HL-60 (cell line): ENCODE measurements at regions not wholly inside any gene's neighbourhood (a gene's known extent, or its start where the extent isn't known, plus 50 kb on each side); places are given as distances from the start of the nearest gene placed in this dataset.

Experiments
- DNase-seq, 2 experiments: peaks; one replicate each; pipeline ENCODE4 v3.0.0-alpha.2; 2010 to 2020; ENCODE audit warnings: low read depth in 1 of 2, low spot score in 1 of 2
- H3K27ac ChIP-seq: fragments of 250-450 bp; sonication (Bioruptor Pico); replicated peaks from 2 replicates; pipeline ENCODE4 v1.5.1; 2020; ENCODE audit warnings: mild to moderate bottlenecking, moderate library complexity
- H3K27me3 ChIP-seq: fragments of 250-450 bp; sonication (Bioruptor Pico); 2 replicates; pipeline ENCODE4 v1.5.1; 2021; ENCODE audit warnings: mild to moderate bottlenecking, moderate library complexity; ENCODE audit not compliant: insufficient read depth, poor library complexity, severe bottlenecking
- H3K4me3 ChIP-seq: replicated peaks from 2 replicates; pipeline ENCODE4 v1.5.1; 2011; ENCODE audit warnings: mild to moderate bottlenecking, control low read depth, low read length; ENCODE audit not compliant: insufficient read depth
- GABPA ChIP-seq: IDR thresholded peaks from 2 replicates; pipeline ENCODE4 v1.6.1; 2012; ENCODE audit warnings: low read depth
- POLR2AphosphoS5 ChIP-seq: IDR thresholded peaks from 2 replicates; pipeline ENCODE4 v1.6.1; 2012; ENCODE audit warnings: low read depth
- SPI1 ChIP-seq: IDR thresholded peaks from 2 replicates; pipeline ENCODE4 v1.6.1; 2012; ENCODE audit warnings: low read depth, mild to moderate bottlenecking, borderline replicate concordance
- TF ChIP-seq, protein P1 (sequence below): IDR thresholded peaks from 2 replicates; pipeline ENCODE4 v1.6.1; 2012; ENCODE audit warnings: low read depth; ENCODE audit not compliant: insufficient replicate concordance
- TF ChIP-seq, protein P2 (sequence below): IDR thresholded peaks from one replicate; pipeline ENCODE4 v1.5.1; 2011; ENCODE audit warnings: low read length, control low read depth, inconsistent platforms; ENCODE audit not compliant: insufficient read depth

DNA sequence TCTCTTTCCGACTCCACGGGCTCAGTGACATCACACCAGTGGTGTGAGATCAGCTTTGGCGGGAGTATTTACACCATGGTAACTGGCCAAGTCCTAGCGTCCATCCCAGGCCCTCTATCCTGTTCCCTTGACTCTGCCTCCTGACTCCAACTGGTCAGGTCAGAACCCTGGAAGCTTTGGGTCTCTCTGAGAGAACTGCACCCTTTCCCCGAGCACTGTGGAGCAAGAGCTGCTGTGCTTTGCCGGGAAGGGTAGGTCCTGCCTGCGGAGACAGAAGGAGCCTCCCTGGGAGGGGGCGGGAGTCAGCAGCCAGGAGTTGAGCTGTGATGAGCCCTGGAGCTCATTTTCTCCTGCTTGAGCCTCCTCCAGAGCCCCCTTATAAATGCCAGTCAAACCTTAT lies 212.1 kb upstream of the TNRC6C start:
- no peak overlapping the region for H3K27ac ChIP-seq
- DNase-seq = no peak
- TF ChIP-seq GABPA (no peak), POLR2AphosphoS5 (no peak), SPI1 (no peak)
- TF ChIP-seq, protein P1, sequence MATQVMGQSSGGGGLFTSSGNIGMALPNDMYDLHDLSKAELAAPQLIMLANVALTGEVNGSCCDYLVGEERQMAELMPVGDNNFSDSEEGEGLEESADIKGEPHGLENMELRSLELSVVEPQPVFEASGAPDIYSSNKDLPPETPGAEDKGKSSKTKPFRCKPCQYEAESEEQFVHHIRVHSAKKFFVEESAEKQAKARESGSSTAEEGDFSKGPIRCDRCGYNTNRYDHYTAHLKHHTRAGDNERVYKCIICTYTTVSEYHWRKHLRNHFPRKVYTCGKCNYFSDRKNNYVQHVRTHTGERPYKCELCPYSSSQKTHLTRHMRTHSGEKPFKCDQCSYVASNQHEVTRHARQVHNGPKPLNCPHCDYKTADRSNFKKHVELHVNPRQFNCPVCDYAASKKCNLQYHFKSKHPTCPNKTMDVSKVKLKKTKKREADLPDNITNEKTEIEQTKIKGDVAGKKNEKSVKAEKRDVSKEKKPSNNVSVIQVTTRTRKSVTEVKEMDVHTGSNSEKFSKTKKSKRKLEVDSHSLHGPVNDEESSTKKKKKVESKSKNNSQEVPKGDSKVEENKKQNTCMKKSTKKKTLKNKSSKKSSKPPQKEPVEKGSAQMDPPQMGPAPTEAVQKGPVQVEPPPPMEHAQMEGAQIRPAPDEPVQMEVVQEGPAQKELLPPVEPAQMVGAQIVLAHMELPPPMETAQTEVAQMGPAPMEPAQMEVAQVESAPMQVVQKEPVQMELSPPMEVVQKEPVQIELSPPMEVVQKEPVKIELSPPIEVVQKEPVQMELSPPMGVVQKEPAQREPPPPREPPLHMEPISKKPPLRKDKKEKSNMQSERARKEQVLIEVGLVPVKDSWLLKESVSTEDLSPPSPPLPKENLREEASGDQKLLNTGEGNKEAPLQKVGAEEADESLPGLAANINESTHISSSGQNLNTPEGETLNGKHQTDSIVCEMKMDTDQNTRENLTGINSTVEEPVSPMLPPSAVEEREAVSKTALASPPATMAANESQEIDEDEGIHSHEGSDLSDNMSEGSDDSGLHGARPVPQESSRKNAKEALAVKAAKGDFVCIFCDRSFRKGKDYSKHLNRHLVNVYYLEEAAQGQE = no peak
- TF ChIP-seq, protein P2, sequence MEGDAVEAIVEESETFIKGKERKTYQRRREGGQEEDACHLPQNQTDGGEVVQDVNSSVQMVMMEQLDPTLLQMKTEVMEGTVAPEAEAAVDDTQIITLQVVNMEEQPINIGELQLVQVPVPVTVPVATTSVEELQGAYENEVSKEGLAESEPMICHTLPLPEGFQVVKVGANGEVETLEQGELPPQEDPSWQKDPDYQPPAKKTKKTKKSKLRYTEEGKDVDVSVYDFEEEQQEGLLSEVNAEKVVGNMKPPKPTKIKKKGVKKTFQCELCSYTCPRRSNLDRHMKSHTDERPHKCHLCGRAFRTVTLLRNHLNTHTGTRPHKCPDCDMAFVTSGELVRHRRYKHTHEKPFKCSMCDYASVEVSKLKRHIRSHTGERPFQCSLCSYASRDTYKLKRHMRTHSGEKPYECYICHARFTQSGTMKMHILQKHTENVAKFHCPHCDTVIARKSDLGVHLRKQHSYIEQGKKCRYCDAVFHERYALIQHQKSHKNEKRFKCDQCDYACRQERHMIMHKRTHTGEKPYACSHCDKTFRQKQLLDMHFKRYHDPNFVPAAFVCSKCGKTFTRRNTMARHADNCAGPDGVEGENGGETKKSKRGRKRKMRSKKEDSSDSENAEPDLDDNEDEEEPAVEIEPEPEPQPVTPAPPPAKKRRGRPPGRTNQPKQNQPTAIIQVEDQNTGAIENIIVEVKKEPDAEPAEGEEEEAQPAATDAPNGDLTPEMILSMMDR = no peak
- no peaks in the 10 kb centered on the region for H3K27me3 ChIP-seq
- H3K4me3 ChIP-seq = no peak overlapping the region

DNA sequence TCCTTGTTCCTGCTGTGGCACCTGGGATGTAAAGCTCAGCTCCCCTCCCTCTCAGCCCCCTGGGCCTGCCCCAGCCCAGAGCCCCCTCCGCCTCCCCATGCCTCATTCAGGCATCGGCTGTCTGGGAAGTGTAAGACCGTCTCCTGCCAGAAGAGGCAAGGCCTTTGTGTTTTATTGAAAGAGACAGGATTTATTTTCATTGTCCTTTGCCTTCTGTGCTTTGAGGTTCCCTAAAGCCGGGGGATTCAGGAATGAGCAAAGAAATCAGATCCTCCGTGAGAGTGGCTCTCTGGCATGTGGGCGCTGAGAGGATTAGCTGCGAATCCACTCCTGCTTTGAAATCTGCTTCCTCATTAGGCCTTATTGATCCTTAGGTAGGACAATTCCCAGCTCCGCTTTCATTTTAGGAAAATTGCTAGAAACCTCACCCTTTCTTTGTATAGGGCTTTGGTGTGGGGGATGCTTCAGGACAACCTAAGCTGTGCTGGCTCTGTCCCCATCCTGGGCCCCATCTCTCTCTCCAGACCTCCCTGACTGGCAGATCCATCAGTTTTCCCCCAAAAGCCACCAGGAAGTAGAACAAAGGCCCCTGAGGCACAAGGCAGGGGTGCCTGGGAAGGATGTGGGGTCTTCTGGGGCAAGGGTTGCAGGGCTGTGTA lies 211.5 kb upstream of the TNRC6C start:
- Histone ChIP-seq H3K4me3 (no peak overlapping the region), H3K27me3 (no peaks in the 10 kb centered on the region), H3K27ac (no peak overlapping the region)
- no peak for DNase-seq
- no peak for TF ChIP-seq POLR2AphosphoS5
- TF ChIP-seq, protein P2 = no peak
- TF ChIP-seq, protein P1 = no peak
- no peak for TF ChIP-seq SPI1
- TF ChIP-seq GABPA = no peak

DNA sequence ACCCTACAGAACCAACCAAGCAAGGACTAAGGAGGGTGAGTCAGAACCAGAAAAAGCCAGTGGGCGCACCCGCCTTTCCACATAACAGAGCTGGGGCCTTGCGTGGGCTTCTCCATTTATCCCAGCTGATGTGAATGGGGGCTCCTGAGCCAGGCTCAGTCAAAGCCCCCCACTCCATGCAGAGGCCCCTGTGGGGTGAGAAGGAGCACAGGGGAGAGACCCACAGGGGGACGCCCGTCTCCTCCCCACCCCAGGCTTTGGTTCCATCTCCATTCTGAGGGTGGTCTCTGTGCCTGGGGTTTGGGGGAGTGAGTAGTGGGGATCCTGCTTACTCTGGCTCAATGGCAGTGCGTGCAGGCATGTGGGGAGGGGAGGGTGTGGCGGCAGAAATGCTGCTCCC lies 210.1 kb upstream of the TNRC6C start:
- no peaks in the 10 kb centered on the region for H3K27me3 ChIP-seq

More for the DNA sequence above, 210.1 kb upstream of the TNRC6C start:
- H3K27ac ChIP-seq = no peak overlapping the region
- no peak for DNase-seq
- no peak overlapping the region for H3K4me3 ChIP-seq
- TF ChIP-seq POLR2AphosphoS5 = no peak
- no peak for TF ChIP-seq SPI1
- no peak for TF ChIP-seq GABPA
- TF ChIP-seq, protein P1 = no peak
